ENCODE measurements at regions not wholly inside any gene's neighbourhood (a gene's known extent, or its start where the extent isn't known, plus 50 kb on each side); places are given as distances from the start of the nearest gene placed in this dataset.
"Not testable (repeated sequence)": the region's sequence is repeated elsewhere in the genome, so short reads cannot be mapped to it uniquely, and the experiment has no call there.

DNA sequence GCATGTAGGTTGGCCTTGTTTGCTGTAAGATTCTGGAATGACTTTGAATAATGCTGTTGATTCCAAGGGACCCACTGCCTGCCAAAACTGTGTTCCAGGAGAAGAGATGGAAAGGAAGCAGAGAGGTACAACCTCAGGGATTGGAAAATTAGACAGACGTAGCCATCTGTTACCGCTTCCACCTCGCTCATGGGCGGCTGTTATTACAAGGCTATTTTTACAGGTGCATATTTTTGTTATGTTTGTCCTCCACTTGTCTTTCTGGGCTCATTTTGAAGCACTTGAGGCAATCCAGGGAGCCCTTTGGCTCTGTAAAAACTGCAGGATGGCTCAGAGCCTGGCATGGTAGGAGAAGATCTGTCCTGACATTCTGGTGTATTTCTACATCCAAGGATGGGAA is 276.4 kb upstream of the TMTC4 start:
- TF ChIP-seq, protein P1, sequence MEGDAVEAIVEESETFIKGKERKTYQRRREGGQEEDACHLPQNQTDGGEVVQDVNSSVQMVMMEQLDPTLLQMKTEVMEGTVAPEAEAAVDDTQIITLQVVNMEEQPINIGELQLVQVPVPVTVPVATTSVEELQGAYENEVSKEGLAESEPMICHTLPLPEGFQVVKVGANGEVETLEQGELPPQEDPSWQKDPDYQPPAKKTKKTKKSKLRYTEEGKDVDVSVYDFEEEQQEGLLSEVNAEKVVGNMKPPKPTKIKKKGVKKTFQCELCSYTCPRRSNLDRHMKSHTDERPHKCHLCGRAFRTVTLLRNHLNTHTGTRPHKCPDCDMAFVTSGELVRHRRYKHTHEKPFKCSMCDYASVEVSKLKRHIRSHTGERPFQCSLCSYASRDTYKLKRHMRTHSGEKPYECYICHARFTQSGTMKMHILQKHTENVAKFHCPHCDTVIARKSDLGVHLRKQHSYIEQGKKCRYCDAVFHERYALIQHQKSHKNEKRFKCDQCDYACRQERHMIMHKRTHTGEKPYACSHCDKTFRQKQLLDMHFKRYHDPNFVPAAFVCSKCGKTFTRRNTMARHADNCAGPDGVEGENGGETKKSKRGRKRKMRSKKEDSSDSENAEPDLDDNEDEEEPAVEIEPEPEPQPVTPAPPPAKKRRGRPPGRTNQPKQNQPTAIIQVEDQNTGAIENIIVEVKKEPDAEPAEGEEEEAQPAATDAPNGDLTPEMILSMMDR (IDR thresholded peaks at IDR 0.05; ENCODE audit: insufficient read depth, low read length) = no peak
- TF ChIP-seq, protein P2, sequence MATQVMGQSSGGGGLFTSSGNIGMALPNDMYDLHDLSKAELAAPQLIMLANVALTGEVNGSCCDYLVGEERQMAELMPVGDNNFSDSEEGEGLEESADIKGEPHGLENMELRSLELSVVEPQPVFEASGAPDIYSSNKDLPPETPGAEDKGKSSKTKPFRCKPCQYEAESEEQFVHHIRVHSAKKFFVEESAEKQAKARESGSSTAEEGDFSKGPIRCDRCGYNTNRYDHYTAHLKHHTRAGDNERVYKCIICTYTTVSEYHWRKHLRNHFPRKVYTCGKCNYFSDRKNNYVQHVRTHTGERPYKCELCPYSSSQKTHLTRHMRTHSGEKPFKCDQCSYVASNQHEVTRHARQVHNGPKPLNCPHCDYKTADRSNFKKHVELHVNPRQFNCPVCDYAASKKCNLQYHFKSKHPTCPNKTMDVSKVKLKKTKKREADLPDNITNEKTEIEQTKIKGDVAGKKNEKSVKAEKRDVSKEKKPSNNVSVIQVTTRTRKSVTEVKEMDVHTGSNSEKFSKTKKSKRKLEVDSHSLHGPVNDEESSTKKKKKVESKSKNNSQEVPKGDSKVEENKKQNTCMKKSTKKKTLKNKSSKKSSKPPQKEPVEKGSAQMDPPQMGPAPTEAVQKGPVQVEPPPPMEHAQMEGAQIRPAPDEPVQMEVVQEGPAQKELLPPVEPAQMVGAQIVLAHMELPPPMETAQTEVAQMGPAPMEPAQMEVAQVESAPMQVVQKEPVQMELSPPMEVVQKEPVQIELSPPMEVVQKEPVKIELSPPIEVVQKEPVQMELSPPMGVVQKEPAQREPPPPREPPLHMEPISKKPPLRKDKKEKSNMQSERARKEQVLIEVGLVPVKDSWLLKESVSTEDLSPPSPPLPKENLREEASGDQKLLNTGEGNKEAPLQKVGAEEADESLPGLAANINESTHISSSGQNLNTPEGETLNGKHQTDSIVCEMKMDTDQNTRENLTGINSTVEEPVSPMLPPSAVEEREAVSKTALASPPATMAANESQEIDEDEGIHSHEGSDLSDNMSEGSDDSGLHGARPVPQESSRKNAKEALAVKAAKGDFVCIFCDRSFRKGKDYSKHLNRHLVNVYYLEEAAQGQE (IDR thresholded peaks at IDR 0.05; ENCODE audit: insufficient replicate concordance, low read depth) = no peak
- no peak for TF ChIP-seq GABPA (IDR thresholded peaks at IDR 0.05; ENCODE audit: low read depth)
- no peak for TF ChIP-seq POLR2AphosphoS5 (IDR thresholded peaks at IDR 0.05; ENCODE audit: low read depth)
- no peak for TF ChIP-seq SPI1 (IDR thresholded peaks at IDR 0.05; ENCODE audit: borderline replicate concordance, low read depth)
- Histone ChIP-seq H3K27me3 (ENCODE audit: insufficient read depth, poor library complexity, severe bottlenecking) (no peaks in the 10 kb centered on the region), H3K4me3 (replicated peaks; ENCODE audit: insufficient read depth, low read length) (no peak overlapping the region), H3K27ac (replicated peaks) (no peak overlapping the region)
- no peak for DNase-seq (ENCODE audit: low read depth in 1 of 2, low spot score in 1 of 2)

DNA sequence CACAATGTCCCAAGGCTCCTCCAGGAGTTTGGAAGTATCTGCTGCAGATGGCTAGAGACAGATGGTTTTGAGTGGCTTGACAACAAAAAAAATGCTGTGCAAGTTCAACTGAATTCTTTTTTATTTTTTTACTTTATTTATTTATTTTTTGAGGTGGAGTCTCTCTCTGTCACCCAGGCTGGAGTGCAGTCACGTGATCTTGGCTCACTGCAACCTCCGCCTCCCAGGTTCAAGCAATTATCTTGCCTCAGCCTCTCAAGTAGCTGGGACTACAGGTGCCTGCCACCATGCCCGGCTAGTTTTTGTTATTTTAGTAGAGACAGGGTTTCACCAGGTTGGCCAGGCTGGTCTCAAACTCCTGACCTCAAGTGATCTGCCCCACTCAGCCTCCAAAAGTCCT is 274.3 kb upstream of the TMTC4 start:
- H3K4me3 ChIP-seq (replicated peaks; ENCODE audit: insufficient read depth, low read length); H3K27me3 ChIP-seq (ENCODE audit: insufficient read depth, poor library complexity, severe bottlenecking); DNase-seq (ENCODE audit: low read depth in 1 of 2, low spot score in 1 of 2); H3K27ac ChIP-seq (replicated peaks): not testable (repeated sequence)

DNA sequence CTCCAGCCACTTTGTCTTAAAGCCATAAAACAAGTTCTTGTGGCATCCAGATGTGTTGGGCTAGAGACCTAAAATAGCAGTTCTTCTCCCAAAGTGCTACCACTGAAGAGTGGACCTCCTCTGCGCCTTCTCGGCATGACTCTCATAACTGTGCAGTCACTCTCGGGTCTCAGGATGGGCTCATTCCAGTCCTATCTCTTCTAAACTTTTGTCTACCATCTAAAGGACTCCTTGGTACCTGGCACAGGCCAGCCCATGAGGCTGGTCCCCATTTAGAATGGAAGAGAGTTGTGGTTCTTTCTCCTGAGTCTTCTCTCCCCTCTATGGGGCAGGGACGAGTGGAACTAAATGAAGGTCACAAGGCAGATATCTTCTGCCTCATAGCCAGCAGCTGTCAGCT is 272.0 kb upstream of the TMTC4 start:
- TF ChIP-seq GABPA (IDR thresholded peaks at IDR 0.05; ENCODE audit: low read depth) (no peak), SPI1 (IDR thresholded peaks at IDR 0.05; ENCODE audit: borderline replicate concordance, low read depth) (no peak), POLR2AphosphoS5 (IDR thresholded peaks at IDR 0.05; ENCODE audit: low read depth) (no peak)
- TF ChIP-seq, protein P2 (IDR thresholded peaks at IDR 0.05; ENCODE audit: insufficient replicate concordance, low read depth) = no peak
- TF ChIP-seq, protein P1 (IDR thresholded peaks at IDR 0.05; ENCODE audit: insufficient read depth, low read length) = no peak
- no peak for DNase-seq (ENCODE audit: low read depth in 1 of 2, low spot score in 1 of 2)
- no peaks in the 10 kb centered on the region for H3K27me3 ChIP-seq (ENCODE audit: insufficient read depth, poor library complexity, severe bottlenecking)
- no peak overlapping the region for H3K27ac ChIP-seq (replicated peaks)
- H3K4me3 ChIP-seq (replicated peaks; ENCODE audit: insufficient read depth, low read length) = no peak overlapping the region

DNA sequence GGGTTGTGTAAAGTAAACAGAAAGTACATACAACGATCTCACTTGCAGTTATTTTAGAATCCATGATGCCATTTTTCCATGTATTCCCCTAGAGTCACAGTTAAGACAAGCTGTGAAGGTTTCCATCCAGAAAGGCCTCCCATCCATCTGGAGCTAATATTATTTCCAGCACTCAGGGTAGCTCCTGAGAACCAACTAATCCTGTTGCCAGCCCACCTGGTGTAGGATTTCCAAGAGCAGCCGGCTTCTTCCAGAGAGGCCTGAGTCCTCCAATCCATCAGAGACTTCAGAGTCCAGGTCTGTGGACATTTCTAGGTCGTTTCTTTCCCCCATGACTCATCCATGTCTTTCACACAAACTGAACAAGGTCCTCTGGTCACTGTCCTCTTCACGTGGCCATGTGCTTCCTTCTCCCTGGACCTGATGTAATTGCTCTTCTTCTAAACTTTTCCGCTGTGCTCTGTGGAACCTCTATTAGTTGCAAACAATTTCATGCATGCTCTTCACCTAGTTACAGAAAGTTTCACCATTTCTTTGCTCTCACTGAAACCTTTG is 270.3 kb upstream of the TMTC4 start:
- no peak for DNase-seq (ENCODE audit: low read depth in 1 of 2, low spot score in 1 of 2)
- Histone ChIP-seq H3K27me3 (ENCODE audit: insufficient read depth, poor library complexity, severe bottlenecking) (peaks cover 2% of the 10 kb centered on the region), H3K4me3 (replicated peaks; ENCODE audit: insufficient read depth, low read length) (no peak overlapping the region), H3K27ac (replicated peaks) (no peak overlapping the region)
- TF ChIP-seq POLR2AphosphoS5 (IDR thresholded peaks at IDR 0.05; ENCODE audit: low read depth) (no peak), GABPA (IDR thresholded peaks at IDR 0.05; ENCODE audit: low read depth) (no peak), SPI1 (IDR thresholded peaks at IDR 0.05; ENCODE audit: borderline replicate concordance, low read depth) (no peak)
- TF ChIP-seq, protein P2 (IDR thresholded peaks at IDR 0.05; ENCODE audit: insufficient replicate concordance, low read depth) = no peak
- TF ChIP-seq, protein P1 (IDR thresholded peaks at IDR 0.05; ENCODE audit: insufficient read depth, low read length) = no peak
